DMS79 (cell line): ENCODE measurements at regions not wholly inside any gene's neighbourhood (a gene's known extent, or its start where the extent isn't known, plus 50 kb on each side); places are given as distances from the start of the nearest gene placed in this dataset.
"Not testable (repeated sequence)": the region's sequence is repeated elsewhere in the genome, so short reads cannot be mapped to it uniquely, and the experiment has no call there.

ENCODE experiments used
- DNase-seq: peaks from one replicate; lab custom pipeline; 2025; lab: John Stamatoyannopoulos, UW

DNA sequence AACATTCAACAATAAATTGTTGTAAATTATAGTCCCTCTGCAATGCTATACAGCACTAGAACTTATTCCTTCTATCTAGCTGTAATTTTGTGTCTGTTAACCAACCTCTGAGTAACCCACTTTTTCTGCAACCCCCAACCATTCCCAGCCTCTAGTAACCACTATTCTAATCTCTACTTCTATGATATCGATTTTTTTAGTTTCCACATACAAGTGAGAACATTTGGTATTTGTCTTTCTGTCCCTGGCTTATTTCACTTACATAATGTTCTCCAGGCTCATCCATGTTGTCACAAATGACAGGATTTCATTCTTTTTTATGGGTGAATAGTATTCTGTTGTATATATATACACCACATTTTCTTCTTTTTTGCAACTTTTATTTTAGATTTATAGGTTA lies 147.6 kb downstream of the MAIP1 start:
- no peak for DNase-seq

DNA sequence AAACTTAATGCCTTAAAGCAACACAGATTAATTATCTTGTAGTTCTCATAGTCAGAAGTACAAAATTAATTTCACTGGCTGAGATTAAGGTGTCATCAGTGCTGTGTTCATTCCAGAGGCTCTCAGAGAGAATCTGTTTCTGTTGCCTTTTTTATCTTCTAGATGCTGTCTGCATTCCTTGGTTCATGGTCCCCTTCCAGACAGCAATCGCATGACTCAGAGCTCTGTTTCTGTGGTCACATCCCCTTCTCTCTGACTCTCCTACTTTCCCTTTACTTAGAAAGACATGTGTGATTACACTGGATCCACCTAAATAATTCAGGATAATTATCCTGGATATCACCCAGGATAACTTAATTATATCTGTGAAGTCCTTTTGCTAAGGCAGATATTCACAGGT lies 148.6 kb downstream of the MAIP1 start:
- no peak for DNase-seq

DNA sequence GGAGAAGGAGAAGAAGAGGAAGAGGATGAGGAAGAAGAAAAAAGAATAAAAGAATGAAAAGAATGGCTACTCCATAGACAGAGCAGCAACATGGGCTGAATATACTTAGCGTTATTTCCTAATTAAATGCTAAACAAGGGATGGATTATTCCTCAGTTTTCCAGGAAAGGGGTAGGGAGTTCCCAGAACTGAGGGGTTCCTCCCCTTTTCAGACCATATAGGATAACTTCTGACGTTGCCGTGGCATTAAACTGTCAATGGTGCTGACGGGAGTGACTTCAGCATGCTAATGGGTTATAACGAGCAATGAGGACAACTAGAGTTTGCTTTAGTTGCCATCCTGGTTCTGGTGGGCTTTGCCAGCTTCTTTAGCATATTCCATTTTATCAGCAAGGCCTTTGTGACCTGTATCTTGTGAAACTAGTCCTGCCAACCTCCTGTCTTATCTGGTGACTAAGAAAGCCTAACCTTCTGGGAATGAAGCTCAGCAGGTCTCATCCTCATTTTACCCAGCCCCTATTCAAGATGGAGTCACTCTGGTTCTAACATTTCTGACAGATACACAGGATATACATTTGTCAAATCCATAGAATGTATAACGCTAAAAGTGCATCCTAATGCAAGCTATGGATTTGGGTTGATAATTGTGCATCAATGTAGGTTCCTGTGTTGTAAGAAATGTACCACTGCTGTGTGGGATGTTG lies 152.3 kb downstream of the MAIP1 start:
- no peak for DNase-seq

DNA sequence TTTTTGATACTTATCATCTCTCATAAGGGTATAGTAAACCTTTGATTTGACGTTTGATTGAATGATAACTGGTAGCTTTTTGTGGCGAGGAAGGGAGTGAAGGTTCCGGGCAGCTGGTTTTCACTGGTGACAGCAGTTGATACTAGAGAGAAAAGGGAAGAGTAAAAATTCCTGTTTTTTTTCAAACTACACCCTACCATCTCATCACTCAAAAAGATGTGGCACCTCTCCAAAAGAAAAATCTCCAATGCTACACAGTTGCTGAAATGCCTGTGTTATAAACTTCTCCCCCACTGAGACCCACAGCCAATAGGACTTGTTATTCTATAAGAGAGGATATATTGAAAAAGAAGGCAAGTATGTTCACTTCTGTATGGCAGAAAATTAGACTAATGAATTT lies 154.0 kb downstream of the MAIP1 start:
- no peak for DNase-seq

DNA sequence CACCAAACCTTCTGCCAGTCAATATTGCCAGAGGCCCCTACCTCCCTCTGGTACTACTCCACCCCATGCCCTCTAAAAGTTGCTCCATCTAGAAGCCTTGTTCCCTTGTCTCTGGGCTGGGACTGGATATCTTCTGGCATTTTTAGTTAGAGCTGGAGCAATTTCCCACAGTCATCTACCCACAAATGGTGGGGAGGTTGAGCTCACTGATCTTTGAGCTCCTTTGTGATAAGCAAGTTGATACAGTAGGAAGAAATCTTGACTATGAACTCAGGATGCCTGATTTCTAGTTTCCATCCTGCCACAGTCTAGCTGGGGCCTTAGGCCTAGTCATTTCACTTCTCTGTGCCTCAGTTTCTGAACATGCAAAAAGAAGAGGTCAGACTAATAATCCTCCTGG lies 155.0 kb downstream of the MAIP1 start:
- DNase-seq, result no peak

DNA sequence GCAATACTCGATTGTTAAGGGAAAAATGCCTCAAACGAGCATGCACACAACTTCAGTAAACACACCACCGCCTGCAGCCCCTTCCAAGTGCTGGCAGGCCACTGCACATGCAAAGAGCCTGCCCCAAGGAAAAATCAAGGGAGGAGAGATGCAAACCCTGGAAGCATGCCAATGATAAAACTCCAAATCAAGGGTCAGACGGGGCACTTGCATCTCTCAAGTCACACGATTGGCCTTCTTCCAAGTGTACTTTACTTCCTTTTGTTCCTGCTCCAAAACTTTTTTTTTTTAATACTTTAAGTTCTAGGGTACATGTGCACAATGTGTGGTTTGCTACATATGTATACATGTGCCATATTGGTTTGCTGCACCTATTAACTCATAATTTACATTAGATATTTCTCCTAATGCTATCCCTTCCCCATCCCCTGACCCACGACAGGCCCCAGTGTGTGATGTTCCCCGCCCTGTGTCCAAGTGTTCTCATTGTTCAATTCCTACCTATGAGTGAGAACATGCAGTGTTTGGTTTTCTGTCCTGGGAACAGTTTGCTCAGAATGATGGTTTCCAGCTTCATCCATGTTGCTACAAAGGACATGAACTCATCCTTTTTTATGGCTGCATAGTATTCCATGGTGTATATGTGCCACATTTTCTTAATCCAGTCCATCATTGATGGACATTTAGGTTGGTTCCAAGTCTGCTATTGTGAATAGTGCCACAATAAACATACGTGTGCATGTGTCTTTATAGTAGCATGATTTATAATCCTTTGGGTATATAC lies 157.8 kb downstream of the MAIP1 start:
- peak; percentile 42 for DNase-seq

DNA sequence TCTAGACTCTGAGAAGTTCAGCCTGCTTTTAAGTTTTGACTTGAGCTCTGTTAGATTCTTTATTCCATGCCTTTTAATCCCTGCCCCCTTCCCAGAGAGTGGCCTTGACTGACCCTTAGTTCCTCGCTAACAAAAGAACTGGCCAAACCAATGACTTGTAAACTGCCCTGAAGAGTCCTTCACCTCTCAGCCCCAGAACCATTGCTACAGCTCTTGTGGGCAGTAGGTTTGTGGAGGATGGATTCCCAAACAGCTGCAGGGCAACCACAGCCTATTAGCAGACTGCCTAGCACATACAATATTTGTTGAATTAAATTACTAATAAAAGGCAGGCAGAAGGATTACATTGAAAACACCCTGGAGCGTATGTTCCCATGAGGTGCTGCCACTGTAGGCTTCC lies 163.9 kb downstream of the MAIP1 start:
- DNase-seq, result no peak

DNA sequence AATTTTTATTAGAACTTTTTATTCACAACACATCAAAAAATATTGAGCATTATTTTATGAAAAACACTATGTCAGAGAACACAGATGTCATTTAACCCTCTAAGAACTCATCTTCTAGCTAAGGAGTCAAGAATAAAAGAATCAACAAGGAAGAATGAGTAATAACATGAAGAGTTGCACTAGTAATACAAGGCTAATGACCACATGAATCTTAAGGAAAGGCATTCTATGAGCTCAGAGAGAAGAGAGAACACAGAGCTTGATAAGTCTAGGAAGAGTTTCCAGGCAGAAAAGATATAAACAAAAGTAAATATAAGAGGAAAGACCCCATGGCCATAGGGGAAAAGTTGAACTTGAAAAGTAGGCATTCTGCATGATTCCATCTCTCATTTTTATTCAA lies 166.5 kb downstream of the MAIP1 start:
- DNase-seq, result no peak

DNA sequence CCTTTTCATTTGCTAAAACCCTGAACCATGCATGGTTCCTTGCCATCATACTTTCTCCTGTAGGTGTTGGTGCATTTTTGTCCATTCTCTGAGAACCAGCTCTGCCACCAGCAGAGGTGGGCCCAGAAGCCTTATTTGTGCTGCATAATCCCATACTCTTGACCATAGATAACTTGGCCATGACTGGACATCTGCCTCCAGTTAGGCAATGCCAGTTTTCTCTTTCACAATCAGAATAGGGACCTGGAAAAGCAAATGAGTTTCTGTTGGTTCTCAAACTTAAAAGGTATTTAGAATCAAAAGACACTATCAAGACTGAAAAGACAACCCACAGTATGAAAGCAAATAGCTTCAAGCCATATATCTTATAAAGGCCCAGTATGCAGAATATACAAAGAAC lies 167.3 kb downstream of the MAIP1 start:
- no peak for DNase-seq

DNA sequence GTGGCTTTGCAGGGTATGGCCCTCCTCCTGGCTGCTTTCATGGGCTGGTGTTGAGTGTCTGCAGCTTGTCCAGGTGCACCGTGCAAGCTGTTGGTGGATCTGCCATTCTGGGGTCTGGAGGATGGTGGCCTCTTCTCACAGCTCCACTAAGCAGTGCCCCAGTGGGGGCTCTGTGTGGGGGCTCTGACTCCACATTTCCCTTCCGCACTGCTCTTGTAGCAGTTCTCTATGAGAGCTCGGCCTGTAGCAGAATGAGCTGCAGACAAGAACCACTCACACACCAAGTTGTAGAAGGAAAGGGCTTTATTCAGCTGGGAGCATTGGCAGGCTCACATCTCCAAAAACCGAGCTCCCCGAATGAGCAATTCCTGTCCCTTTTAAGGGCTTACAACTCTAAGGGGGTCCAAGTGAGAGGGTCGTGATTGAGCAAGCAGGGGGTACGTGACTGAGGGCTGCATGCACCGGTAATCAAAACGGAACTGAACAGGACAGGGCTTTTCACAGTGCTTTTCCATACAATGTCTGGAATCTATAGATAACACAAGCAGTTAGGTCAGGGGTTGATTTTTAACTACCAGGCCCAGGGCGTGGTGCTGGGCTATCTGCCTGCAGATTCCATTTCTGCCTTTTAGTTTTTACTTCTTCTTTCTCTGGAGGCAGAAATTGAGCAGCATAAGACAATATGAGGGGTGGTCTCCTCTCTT lies 169.4 kb downstream of the MAIP1 start:
- DNase-seq, result not testable (repeated sequence)

DNA sequence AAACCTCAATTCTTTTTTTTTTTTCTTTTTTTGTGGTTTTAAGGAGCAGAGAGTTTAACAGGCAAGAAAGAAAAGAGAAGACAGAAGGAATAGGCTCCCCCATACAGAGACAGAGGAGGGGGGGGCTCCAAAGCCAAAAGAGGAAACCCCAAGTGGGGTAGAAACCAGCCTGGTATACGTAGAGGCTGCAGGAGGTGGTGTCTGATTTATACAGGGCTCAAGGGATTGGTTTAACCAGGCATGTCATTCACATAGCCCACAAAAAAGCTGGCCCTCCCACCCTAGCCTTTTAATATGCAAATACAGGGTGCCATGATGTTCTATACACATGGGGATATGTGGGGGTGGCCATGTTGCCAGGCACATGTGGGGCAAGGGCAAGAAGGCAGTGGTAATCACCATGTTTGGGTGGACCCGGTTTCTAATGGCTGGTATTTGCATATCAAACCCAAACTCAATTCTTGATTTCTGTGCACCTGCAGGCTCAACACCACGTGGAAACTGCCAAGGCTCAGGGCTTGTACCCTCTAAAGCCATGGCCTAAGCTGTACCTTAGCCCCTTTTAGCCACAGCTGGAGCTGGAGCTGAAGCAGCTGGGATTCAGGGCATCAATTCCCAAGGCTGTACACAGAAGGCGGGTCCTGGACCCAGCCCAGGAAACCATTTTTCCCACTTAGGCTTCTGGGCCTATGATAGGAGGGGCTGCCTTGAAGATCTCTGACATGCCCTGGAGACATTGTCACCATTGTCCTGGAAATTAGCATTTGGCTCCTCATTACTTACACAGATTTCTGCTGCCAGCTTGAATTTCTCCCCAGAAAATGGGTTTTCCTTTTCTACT lies 170.3 kb downstream of the MAIP1 start:
- DNase-seq, result no peak

DNA sequence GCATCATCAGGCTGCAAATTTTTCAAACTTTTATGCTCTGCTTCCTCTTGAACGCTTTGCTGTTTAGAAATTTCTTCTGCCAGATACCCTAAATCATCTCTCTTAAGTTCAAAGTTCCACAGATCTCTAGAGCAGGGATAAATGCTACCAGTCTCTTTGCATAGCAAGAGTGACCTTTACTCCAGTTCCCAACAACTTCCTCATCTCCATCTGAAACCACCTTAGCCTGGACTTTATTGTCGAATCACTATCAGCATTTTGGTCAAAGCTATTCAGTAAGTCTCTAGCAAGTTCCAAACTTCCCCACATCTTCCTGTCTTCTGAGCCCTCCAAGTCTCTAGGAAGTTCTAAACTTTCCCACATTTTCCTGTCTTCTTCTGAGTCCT lies 170.9 kb downstream of the MAIP1 start:
- not testable (repeated sequence) for DNase-seq

DNA sequence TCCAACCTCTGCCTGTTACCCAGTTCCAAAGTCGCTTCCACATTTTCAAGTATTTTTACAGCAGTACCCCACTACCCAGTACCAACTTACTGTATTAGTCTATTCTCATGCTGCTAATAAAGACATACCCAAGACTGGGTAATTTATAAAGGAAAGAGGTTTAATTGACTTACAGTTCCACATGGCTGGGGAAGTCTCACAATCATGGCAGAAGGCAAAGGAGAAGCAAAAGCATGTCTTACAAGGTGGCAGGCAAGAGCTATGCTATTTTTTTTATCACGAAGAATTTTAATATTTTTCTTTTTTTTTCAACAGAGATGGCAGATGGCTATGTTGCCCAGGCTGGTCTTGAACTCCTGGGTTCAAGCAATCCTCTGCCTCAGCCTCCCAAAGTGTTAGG lies 171.3 kb downstream of the MAIP1 start:
- not testable (repeated sequence) for DNase-seq

DNA sequence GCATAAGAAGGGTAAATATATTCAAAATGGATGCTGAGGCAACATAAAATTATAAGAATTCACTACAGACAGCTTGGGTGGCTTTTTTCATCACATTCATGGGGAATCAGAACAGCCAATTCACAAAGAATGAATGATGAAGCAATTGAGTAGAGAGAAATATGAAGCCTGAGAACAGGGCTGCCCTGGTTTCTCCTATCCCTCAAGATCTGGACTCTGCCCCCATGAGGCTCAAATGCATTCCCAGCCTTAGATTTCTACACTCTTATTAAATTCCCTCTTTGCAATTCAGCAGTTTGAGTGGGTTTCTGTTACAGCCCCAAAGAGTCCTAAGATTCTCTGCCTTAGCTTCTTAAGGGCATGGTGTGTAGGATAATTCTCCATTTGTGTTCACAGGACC lies 172.5 kb downstream of the MAIP1 start:
- DNase-seq, result no peak

DNA sequence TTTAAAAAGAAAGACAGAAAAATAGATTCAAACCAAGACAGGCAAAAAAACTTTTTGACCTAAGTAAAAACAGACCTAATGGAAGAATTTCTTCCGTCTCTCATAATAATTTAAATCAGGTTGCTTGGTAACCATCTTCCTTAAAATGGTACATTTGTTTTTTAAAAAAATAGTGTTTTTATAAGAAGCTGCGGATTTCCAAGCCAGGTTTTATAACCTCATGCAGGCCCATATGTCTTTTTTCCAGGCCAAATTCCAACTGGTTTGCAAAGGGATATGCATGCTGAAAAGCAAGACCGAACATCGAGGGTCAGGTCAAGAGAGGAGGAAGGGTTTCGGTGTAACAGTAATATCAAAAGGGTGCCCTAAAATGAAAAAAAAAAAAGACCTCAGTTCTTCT lies 172.9 kb downstream of the MAIP1 start:
- no peak for DNase-seq

DNA sequence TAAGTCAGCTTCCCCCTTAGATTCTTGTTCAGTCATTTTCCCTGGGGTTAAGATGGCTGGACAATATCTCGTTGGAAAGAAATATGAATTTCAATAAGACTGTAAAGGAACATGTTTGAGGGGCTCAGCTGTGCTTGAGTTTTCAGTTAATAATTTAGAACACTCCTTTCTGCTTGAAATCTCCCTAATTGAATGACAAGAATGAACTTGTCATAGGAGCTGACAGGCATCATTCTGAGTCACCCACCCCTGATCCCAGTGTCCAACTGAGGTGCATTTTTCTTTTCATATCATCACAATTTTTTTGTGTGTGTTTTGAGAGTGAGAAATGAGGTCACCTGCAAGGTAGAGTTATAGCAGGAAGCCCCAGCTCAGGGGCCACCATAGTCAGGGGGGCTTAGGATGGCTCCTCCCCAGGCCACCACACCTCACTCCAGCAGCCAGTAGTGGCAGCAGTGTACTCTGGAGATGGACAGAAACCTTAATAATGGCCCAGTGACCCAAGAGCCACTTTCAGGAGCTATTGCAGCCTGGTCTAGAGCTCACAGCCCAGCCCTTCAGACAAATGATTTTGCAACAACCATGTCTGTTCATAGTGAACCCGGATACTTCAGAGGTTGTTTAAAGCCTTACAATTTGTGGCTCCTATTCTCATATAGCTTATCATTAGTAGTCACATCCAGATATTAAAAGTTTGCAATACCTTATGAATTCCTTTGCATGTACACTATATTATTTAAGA lies 174.5 kb downstream of the MAIP1 start:
- DNase-seq, result no peak

DNA sequence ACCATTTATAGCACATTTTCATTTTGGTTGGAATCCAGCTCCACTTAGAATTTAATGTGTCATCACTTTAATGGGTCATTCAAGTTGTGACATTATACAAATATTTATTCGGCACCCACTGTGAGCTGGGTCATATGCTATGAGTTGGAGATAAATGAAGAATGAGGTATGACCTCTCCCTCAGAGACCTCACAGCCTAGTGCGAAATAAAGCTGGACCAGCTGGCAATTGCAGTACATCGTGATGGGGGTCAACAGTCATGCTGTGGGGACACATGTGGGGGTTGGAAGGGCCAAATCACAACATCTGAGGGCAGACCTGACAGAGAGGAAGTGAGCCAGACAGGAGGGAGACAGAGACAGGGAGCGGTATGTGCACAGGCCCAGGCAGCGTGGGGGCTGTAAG lies 175.4 kb downstream of the MAIP1 start:
- DNase-seq, result no peak

DNA sequence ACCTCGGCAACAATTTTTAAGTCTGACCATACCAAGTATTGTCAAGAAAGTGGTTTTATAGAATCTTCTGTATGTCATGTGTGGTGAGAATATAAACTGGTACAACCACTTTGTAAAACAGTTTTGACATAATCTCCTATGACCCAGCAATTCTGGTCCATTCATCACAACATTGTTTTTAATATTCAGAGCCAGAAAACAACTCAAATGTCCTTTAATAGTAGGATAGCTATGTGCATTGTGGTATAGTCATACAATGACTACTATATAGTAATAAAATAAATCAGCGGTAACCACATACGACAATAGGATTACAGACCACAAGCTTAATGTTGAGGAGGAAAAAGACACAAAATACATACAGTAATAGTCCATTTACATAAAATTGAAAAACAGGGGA lies 175.2 kb upstream of the SPATS2L start:
- no peak for DNase-seq

DNA sequence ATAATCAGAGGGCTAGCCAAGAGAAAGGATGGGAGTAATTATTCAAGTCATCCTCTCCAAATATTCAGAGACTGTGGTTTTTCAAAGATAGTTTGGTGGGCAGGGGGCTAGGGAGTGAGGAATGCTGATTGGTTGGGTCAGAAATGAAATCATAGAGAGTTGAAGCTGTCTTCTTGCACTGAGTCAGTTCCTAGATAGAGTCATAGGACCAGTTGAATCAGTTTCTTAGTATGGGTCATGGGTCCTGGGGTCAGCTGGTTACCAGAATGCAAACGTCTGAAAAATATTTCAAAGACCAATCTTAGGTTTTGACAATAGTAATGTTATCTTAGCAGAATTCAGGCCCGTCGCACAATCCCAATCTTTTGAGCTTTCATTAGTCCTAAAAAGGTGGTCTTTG lies 171.4 kb upstream of the SPATS2L start:
- no peak for DNase-seq

DNA sequence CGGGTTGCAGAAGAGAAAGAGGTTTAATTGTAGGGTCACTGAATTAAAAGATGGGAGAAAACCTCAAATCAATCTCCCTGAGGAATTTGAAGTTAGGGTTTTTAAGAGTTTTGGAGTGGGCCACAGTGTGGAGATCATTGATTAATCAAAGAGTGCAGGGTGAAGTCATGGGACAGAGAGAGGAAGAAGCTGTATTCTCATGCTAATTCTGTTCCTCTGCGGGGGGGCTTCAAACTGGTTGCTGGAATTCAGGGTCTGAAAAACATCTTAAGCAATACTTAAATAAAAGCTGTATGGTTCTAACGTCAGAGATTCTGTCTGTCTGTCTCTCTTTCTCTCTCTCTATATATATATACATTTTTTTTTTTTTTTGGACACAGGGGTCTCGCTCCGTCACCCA lies 169.8 kb upstream of the SPATS2L start:
- DNase-seq, result no peak

DNA sequence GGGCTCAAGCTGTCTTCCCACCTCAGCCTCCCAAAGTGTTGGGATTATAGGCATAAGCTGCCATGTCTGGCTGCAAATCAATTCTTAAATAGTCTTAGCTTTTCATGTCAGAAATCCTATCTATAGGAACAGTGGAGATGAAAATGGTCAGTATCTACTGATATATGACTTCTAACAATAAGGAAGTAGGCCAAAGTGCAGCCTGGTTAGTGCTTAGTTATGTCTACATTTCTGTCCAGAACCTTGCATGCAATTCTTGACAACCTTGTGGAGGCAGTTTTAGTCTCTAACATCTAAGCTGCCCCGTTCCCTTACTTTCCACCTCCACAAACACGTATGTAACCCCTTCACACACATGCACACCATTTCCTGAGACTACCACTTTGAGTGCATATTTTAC lies 169.2 kb upstream of the SPATS2L start:
- no peak for DNase-seq

DNA sequence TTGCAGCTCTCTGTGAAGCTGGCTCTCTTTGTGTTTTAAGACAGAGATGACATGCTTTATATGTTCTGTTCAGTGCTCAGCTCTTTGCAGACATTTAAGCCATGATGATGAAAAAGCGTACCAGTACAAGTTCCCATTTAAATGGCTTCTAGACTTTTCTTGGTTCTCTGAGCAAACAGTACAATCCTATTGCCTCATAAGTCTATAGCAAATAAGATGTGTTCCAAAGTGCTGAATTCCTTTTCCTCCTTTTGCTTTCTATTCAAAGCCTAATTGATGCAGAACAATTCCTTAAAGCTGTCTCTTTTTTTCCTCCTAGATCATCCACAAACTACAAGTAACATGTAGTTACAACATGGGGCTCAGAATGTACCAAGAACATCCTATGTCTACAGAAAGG lies 168.8 kb upstream of the SPATS2L start:
- no peak for DNase-seq
